ENCODE measurements at regions not wholly inside any gene's neighbourhood (a gene's known extent, or its start where the extent isn't known, plus 50 kb on each side); places are given as distances from the start of the nearest gene placed in this dataset.
"Not testable (repeated sequence)": the region's sequence is repeated elsewhere in the genome, so short reads cannot be mapped to it uniquely, and the experiment has no call there.

DNA sequence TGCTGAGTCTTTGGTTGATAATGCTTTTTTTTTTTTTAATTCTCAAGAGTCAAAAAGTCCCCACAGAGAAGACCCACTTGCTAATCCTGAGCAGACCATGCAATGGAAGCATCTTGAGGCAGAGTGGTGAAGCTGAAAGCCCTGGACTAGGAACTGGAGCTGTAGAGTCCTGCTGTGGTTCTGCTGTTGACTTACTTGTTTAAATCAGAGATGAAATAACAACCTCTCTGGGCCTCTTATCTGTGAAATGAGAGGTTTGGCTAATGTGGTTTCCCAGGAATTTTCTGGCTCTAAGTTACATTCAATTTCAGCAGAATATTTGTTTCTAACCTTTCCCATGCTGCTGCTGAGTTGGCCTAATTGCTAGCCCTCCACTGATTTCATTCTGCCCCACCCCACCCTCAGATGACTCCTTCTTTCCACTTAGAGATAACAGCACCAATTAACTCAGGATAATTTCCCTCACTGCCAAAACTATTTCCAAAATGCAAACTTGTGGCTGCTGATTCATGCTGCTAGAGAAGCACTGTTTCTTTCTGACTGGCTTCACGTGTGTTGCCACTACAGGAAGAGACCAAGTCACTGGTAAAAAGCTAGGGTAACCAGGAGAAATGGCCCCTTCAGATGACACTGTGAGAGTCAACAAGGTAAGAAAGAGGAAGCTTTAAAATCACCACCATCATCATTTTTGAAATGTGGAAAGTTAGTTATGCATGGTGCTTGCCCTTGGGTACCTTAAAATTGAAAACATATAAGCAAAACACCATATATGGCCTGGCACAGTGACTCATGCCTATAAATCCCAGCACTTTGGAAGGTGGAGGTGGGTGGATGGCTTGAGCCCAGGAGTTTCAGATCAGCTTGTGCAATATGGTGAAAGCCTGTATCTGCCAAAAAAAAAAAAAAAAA, 326.4 kb downstream of the DCHS2 start:
- Mint-ChIP-seq H3K36me3 (no peaks in the 10 kb centered on the region), H3K27ac (peak overlapping the region; percentile 20), H3K9me3 (peaks cover 7% of the 10 kb centered on the region), H3K27me3 (peaks cover 3% of the 10 kb centered on the region), H3K4me1 (no peaks in the 10 kb centered on the region), H3K4me3 (no peak overlapping the region)

GRCh38 chr4:154160519-154161301, 330.9 kb downstream of the DCHS2 start:
- H3K4me1 Mint-ChIP-seq: no peaks in the 10 kb centered on the region
- peaks cover 10% of the 10 kb centered on the region for H3K27me3 Mint-ChIP-seq
- no peak overlapping the region for H3K27ac Mint-ChIP-seq
- no peak overlapping the region for H3K4me3 Mint-ChIP-seq
- no peaks in the 10 kb centered on the region for H3K9me3 Mint-ChIP-seq
- H3K36me3 Mint-ChIP-seq: no peaks in the 10 kb centered on the region

DNA sequence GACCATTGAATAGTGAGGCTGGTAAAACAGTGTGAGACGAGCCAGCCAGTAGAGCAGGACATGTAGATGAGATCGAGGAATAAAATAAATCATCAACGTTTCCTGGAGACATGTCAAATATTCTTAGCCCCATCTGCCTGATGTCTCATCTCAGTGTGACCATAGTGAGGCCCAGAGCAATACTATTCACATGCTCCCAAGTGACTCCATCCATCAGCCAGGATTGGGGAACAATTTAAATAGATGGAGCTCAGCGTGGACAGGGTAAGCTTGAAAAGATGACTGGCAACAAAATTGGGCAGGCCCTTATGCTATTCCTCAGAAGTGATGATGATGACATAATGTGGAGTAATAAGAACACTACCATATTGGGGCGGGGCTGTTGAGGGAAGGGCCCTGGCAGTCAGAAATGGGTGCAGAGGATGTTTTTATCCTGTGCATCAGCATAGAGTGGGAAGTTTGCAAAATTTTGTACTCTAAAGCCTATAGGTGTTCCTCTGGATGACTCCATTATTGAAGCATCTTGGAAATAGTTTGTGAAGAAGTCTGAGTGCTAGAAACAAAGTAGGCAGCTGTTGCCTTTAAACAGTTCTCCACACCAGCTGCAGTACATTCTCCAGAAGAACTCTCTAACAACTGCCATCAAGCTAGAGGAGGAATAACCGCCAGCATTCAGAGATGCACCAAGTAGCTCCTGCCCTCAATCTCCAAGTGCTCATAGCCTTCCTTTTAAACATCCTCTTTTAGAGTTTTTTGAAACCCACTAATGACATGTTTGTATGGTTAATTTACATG, 333.0 kb downstream of the DCHS2 start:
- Mint-ChIP-seq H3K27me3 (peaks cover 9% of the 10 kb centered on the region), H3K9me3 (no peaks in the 10 kb centered on the region), H3K4me3 (no peak overlapping the region), H3K36me3 (no peaks in the 10 kb centered on the region), H3K4me1 (no peaks in the 10 kb centered on the region), H3K27ac (no peak overlapping the region)

DNA sequence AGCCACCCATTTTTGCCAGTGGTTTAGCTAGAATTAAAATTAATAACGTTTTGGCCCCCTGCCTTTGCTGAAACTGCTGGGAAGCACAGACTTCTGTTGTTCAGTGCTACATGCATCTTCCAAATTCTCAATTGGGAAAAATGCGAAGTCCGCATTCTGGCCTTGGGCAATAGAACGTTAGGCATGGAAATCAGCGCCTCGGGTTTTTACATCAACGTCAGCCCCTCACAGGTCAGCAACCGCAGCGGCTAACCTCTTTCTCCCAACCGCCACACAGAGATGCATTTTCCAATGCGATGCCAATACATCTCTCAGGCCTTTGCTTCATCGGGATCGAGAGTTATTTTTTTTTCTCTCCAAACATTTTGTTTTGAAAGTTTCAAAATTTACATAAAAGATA, 339.1 kb downstream of the DCHS2 start:
- H3K27ac Mint-ChIP-seq: no peak overlapping the region
- no peaks in the 10 kb centered on the region for H3K9me3 Mint-ChIP-seq
- no peaks in the 10 kb centered on the region for H3K36me3 Mint-ChIP-seq
- no peak overlapping the region for H3K4me3 Mint-ChIP-seq
- no peaks in the 10 kb centered on the region for H3K4me1 Mint-ChIP-seq
- peaks cover 5% of the 10 kb centered on the region for H3K27me3 Mint-ChIP-seq

GRCh38 chr4:154149236-154149635, 342.4 kb downstream of the DCHS2 start:
- H3K36me3 Mint-ChIP-seq: not testable (repeated sequence)

GRCh38 chr4:154143720-154144119, 347.9 kb downstream of the DCHS2 start:
- Mint-ChIP-seq H3K4me1 (no peaks in the 10 kb centered on the region), H3K4me3 (no peak overlapping the region), H3K27ac (no peak overlapping the region), H3K27me3 (peaks cover 2% of the 10 kb centered on the region), H3K36me3 (no peaks in the 10 kb centered on the region), H3K9me3 (no peaks in the 10 kb centered on the region)

More at GRCh38 chr4:154149236-154149635, 342.4 kb downstream of the DCHS2 start:
- not testable (repeated sequence) for H3K27me3 Mint-ChIP-seq, H3K27ac Mint-ChIP-seq, H3K4me3 Mint-ChIP-seq, H3K9me3 Mint-ChIP-seq, H3K4me1 Mint-ChIP-seq

DNA sequence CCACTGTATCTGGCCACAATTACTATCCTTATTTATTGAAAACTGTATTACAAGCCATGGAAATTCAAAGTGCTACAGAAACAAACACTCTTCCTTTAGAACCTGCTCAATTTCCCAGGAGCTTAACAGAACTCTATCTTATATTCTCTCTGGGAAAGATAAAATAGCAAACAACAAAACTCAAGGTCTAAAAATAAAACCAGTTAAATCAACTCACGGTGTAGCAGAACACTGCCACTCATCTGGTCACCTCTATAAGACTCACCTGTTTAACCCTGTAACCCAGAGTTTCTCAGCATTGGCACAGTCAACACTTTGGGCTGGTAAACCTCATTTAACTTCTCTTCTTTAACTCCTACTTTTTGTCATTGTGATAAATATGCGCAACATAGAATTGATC, 348.9 kb downstream of the DCHS2 start:
- H3K27ac Mint-ChIP-seq: no peak overlapping the region
- H3K4me1 Mint-ChIP-seq: no peaks in the 10 kb centered on the region
- H3K9me3 Mint-ChIP-seq: no peaks in the 10 kb centered on the region
- no peaks in the 10 kb centered on the region for H3K36me3 Mint-ChIP-seq
- H3K27me3 Mint-ChIP-seq: peaks cover 2% of the 10 kb centered on the region
- no peak overlapping the region for H3K4me3 Mint-ChIP-seq

DNA sequence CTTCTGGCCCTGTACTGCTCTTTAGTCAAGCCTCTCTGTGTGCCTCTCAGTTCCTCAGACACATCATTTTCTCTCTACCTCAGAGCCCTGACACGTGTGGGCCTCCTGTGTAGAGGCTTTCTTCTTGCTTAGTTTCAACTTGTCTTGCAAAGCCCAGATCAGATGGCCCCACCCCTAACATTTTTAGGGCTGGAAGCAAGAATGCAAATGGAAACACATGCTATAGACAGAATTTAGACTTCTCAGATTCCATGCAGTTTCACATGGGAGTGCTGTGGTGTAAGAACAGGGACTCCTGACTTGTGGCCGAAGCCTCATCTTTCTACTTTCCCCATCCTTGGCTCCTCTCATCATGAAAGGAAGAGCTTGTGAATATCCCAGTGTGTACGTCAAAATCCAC, 350.7 kb downstream of the DCHS2 start:
- H3K9me3 Mint-ChIP-seq: no peaks in the 10 kb centered on the region
- H3K27me3 Mint-ChIP-seq: no peaks in the 10 kb centered on the region
- H3K27ac Mint-ChIP-seq: no peak overlapping the region
- H3K4me1 Mint-ChIP-seq: no peaks in the 10 kb centered on the region
- H3K36me3 Mint-ChIP-seq: no peaks in the 10 kb centered on the region
- H3K4me3 Mint-ChIP-seq: no peak overlapping the region

DNA sequence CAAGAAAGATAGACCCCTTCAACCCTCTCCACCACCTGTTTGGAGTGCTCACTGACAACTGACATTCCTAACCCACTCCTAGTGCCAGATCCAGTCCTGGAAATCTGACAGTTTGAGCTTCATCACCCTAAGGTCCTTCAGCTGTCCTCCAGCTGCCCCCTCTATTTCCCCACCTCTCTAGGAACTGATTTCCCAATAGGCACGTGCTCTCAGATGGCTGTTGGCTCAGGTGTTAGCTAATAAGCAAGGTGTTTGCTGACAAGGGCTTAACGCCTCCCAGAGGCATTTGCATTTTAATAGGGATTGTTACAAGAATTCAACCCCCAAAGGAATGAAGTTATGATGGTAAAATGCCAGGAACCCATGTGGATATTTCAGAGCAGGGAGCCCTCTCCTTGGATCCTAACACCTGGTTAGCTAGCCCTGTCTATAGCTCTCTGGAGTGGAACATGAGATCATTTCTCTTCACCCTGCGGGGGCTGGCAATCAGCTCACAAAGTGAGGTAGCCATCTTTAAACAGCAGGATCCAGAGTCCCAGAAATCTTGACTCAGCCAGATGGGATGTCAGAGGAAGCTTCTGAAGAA, 348.5 kb upstream of the SFRP2 start:
- Mint-ChIP-seq H3K4me3 (no peak overlapping the region), H3K27ac (no peak overlapping the region), H3K4me1 (no peaks in the 10 kb centered on the region), H3K27me3 (peaks cover 3% of the 10 kb centered on the region), H3K9me3 (no peaks in the 10 kb centered on the region), H3K36me3 (no peaks in the 10 kb centered on the region)

DNA sequence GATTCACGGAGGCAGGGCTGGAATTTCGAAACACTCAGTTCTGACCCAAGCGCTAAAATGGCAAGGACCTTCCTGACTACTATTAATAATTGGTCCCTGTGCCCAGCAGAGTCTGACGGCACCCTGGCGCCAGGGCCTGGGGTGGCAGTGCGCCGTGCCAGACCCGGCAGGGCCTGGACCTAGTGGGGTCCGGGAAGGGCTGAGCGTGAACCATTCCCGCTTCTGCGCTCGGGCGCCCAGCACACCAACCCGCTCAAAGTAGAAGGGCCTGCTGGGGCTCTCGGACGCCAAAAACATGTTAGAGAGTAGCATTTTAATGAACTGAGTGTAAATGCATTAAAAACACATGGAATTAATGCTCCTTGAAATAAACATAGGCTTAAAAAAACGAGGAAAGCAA, 346.7 kb upstream of the SFRP2 start:
- H3K4me1 Mint-ChIP-seq: no peaks in the 10 kb centered on the region
- no peak overlapping the region for H3K27ac Mint-ChIP-seq
- no peak overlapping the region for H3K4me3 Mint-ChIP-seq
- H3K9me3 Mint-ChIP-seq: no peaks in the 10 kb centered on the region
- H3K27me3 Mint-ChIP-seq: peaks cover 5% of the 10 kb centered on the region
- H3K36me3 Mint-ChIP-seq: no peaks in the 10 kb centered on the region

DNA sequence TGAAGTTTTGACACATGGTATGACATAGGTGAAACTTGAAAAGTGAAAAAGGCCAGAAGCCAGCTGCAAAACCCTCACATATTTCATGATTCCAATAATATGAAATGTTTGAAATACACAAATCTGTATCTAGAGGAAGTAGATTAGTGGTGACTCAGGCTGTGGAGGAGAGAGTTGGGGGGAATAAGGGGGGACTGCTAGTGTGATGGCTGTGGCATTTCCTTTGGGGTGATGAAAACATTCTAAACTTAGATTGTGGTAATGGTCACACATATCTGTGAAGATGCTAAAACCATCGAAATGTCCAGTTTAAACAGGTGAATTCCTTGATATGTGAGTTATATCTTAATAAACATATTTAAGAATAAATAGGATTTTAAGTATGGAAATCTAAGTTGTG, 343.5 kb upstream of the SFRP2 start:
- H3K36me3 Mint-ChIP-seq: no peaks in the 10 kb centered on the region
- H3K4me1 Mint-ChIP-seq: no peaks in the 10 kb centered on the region
- no peak overlapping the region for H3K27ac Mint-ChIP-seq
- H3K27me3 Mint-ChIP-seq: peaks cover 16% of the 10 kb centered on the region
- no peaks in the 10 kb centered on the region for H3K9me3 Mint-ChIP-seq
- H3K4me3 Mint-ChIP-seq: no peak overlapping the region

DNA sequence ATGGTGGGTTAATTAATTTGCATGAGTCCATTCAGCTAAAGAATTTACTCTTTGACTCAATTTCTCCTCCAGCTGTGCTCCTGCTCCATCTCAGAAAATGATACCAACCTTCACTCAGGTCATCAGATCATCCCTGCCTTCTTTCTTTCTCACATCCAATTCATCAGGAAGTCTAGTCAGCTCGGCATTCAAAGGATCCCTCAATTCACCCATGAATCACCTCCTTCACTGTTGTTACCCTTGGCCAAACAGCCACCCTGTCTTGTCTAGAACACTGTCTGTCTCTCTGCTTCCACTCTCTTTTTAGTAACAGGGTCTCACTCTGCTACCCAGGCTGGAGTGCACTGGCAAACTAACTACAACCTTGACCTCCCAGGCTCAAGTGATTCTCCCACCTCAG, 337.4 kb upstream of the SFRP2 start:
- Mint-ChIP-seq H3K27me3 (peaks cover 16% of the 10 kb centered on the region), H3K36me3 (no peaks in the 10 kb centered on the region), H3K27ac (no peak overlapping the region), H3K9me3 (no peaks in the 10 kb centered on the region), H3K4me3 (no peak overlapping the region), H3K4me1 (no peaks in the 10 kb centered on the region)

DNA sequence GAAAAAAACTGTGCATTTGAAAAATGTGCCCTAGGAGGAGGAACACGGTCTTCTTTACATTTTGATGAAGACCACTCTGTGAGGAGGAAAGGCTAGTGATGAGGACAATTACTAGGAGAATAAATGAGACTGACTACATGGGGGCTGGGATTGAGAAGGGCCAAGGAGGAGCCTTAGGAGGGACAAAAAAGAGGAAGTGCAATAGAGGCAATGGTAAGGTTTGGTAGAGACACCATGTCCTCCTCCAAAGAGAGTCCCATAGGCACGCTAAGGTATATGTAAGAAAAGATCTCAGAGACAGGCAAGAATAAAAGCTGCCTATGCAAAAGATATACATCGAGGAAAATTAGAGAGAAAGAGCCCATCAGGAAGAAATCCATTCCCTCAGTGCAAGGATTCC, 336.5 kb upstream of the SFRP2 start:
- Mint-ChIP-seq H3K4me1 (no peaks in the 10 kb centered on the region), H3K9me3 (no peaks in the 10 kb centered on the region), H3K27me3 (peaks cover 13% of the 10 kb centered on the region), H3K4me3 (no peak overlapping the region), H3K36me3 (no peaks in the 10 kb centered on the region), H3K27ac (no peak overlapping the region)

- Mint-ChIP-seq H3K27ac (no peak overlapping the region), H3K36me3 (no peaks in the 10 kb centered on the region), H3K27me3 (peaks cover 13% of the 10 kb centered on the region), H3K4me1 (no peaks in the 10 kb centered on the region), H3K4me3 (no peak overlapping the region), H3K9me3 (no peaks in the 10 kb centered on the region)
These were observed 335.8 kb upstream of the SFRP2 start for GRCh38 chr4:154124539-154125255.

GRCh38 chr4:154123897-154124296, 335.0 kb upstream of the SFRP2 start:
- H3K36me3 Mint-ChIP-seq: no peaks in the 10 kb centered on the region
- no peak overlapping the region for H3K4me3 Mint-ChIP-seq
- H3K9me3 Mint-ChIP-seq: no peaks in the 10 kb centered on the region
- no peak overlapping the region for H3K27ac Mint-ChIP-seq
- no peaks in the 10 kb centered on the region for H3K4me1 Mint-ChIP-seq
- H3K27me3 Mint-ChIP-seq: peaks cover 11% of the 10 kb centered on the region
